Heart right ventricle (tissue), 16 donors: ENCODE measurements at regions not wholly inside any gene's neighbourhood (a gene's known extent, or its start where the extent isn't known, plus 50 kb on each side); places are given as distances from the start of the nearest gene placed in this dataset.

Source experiments
- ATAC-seq, 8 donors: fragments of 200-7000 bp; cut with Tn5 transposase; one replicate each; pipeline ENCODE4 v1.9.1; 2020; ENCODE audit warnings: mild to moderate bottlenecking in 8 of 8, moderate library complexity in 8 of 8, moderate number of reproducible peaks in 1 of 8
- DNase-seq, 2 donors: peaks; one replicate each; pipeline ENCODE4 v3.0.0-alpha.2; 2020
- H3K27ac ChIP-seq, 10 donors: fragments of 200-600 bp; sonication (generic) in 2 of 10; one replicate each; pipeline versions ENCODE4 v1.5.0 to v1.8.0; 2020 to 2022; ENCODE audit warnings: mild to moderate bottlenecking in 3 of 10
- H3K27me3 ChIP-seq, 7 donors: fragments of 200-600 bp; one replicate each; pipeline ENCODE4 v1.8.0; 2021 to 2022; ENCODE audit warnings: mild to moderate bottlenecking in 2 of 7
- H3K36me3 ChIP-seq, 9 donors: fragments of 200-600 bp; sonication (generic) in 1 of 9; one replicate each; pipeline versions ENCODE4 v1.5.0 to v1.8.0; 2020 to 2022; ENCODE audit warnings: mild to moderate bottlenecking in 2 of 9
- H3K4me1 ChIP-seq, 9 donors: fragments of 200-600 bp; sonication (generic) in 1 of 9; one replicate each; pipeline versions ENCODE4 v1.5.0 to v1.8.0; 2020 to 2022; ENCODE audit warnings: mild to moderate bottlenecking in 4 of 9
- H3K4me3 ChIP-seq, 10 donors: fragments of 200-600 bp; sonication (generic) in 2 of 10; one replicate each; pipeline versions ENCODE4 v1.5.0 to v1.8.0; 2020 to 2022; ENCODE audit warnings: mild to moderate bottlenecking in 7 of 10, moderate library complexity in 2 of 10
- H3K9me3 ChIP-seq, 11 donors: fragments of 200-600 bp in 10 of 11; sonication (generic) in 2 of 11; one replicate each; pipeline versions ENCODE4 v1.5.0 to v1.8.0; 2013 to 2022; ENCODE audit warnings: mild to moderate bottlenecking in 2 of 11, control low read depth in 1 of 11, moderate library complexity in 1 of 11
- WGBS, 2 donors: extraction: QIAGEN DNeasy Blood & Tissue Kit; methylation state at CpG; one replicate each; pipeline ENCODE4 v1.1.7; 2013; ENCODE audit warnings: inconsistent platforms in 1 of 2; 5-methylcytosine and 5-hydroxymethylcytosine counted together
- intact Hi-C, 10 donors: fragments of 100-400 bp; cut with DNase I; formaldehyde crosslinking; loops; one replicate each; pipeline versions ENCODE4 v1.11.1 to v1.14.2; 2022
- TF ChIP-seq, protein P1 (sequence below), 9 donors: fragments of 200-600 bp; sonication (generic) in 2 of 9; IDR thresholded peaks; one replicate each; pipeline versions ENCODE4 v1.5.0 to v1.8.0; 2021 to 2022; ENCODE audit warnings: antibody characterized with exemption in 9 of 9, mild to moderate bottlenecking in 5 of 9, moderate library complexity in 1 of 9
- donor health status: Arrhythmogenic right ventricular cardiomyopathy.
- donor health status: ischemic (EF 13 %, LVEDD 7.1; RV severe dilation, severe dysfunction).
- donor health status: healthy with polysubstance abuse.
- donor health status: DM: no; HTN: yes; CAD: no.
- donor health status: DM: no; HTN: no; CAD: no.
- donor health status: ischemic (EF 25% LVEDD 6.9; RV normal size, moderate dysfunction).
- donor health status: ischemic (EF 25% LVEDD 5.7; RV mildly dilated, moderate dysfunction).
- donor health status: healthy.
- donor health status: DM: yes; HTN: yes; CAD: no.
- donor health status: Ischemic cardiomyopathy.
- donor health status: ischemic (EF 35%, LVEDD 5.7; RV mildly dilated, moderate dysfunction).
- donor health status: nonischemic (EF 11% LVEDD 7.7; RV severe dilation, severe dysfunction).
- donor health status: DM: yes; HTN: yes; CAD: no.
- donor health status: PGD.
- donor health status: ischemic (EF 29% LVEDD 5.4; RV normal size, mild dysfunction).
- donor health status: nonischemic (EF 23%, LVEDD 6.1; RV moderate dilation, normal function).

DNA sequence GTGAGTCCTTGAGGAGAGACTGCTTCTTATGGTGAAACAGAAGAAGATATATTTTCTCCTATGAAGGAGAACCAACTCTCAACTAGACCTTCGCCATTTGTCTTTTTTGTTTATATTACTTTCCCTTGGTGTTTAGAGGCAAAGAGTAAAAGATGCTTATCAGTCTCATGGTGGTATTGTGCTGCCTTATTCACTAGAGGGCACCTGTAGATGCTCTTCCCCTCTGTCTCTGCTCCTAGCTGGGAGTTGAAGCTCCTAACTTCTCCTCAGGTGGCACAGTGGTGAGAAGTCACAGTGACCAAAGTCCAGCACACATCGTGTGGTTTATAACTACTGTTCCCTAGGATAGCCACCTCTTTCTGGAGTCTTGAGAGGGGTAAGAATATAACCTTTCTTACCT lies 1359.6 kb downstream of the PLA2G4A start:
- Histone ChIP-seq H3K4me1 (no peaks in the 10 kb centered on the region), H3K36me3 (no peaks in the 10 kb centered on the region), H3K9me3 (peaks cover 0 to 38% (median 0%) of the 10 kb centered on the region in 11 donors), H3K4me3 (no peak overlapping the region), H3K27ac (no peak overlapping the region), H3K27me3 (no peaks in the 10 kb centered on the region)
- no peak for ATAC-seq
- intact Hi-C loops: no loop called here
- TF ChIP-seq, protein P1, sequence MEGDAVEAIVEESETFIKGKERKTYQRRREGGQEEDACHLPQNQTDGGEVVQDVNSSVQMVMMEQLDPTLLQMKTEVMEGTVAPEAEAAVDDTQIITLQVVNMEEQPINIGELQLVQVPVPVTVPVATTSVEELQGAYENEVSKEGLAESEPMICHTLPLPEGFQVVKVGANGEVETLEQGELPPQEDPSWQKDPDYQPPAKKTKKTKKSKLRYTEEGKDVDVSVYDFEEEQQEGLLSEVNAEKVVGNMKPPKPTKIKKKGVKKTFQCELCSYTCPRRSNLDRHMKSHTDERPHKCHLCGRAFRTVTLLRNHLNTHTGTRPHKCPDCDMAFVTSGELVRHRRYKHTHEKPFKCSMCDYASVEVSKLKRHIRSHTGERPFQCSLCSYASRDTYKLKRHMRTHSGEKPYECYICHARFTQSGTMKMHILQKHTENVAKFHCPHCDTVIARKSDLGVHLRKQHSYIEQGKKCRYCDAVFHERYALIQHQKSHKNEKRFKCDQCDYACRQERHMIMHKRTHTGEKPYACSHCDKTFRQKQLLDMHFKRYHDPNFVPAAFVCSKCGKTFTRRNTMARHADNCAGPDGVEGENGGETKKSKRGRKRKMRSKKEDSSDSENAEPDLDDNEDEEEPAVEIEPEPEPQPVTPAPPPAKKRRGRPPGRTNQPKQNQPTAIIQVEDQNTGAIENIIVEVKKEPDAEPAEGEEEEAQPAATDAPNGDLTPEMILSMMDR (IDR thresholded peaks at IDR 0.05): no peak
- DNase-seq: no peak
- WGBS, 2 donors: 86 to 91% methylated on average over 2 of the region's 2 CpGs

DNA sequence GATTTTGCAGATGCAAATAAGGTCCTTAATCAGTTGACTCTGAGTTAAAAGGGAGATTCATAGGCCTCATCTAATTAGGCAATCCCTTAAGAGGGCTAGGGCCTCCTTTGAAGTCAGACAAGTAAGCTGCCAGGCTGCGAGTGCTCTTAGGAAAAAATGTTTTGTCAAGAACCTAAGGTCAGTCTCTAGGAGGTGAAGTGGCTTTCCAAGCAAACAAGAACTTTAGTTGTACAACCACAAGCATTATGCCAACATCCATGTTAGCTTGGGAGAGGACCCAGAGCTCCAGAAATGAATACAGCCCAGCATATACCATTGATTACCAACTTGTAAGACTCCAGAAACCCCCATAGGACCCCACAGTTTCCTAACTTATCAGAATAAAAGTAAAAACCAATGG lies 1366.2 kb downstream of the PLA2G4A start:
- ATAC-seq: no peak
- no peaks in the 10 kb centered on the region for H3K36me3 ChIP-seq
- no peaks in the 10 kb centered on the region for H3K4me1 ChIP-seq
- no peak overlapping the region for H3K27ac ChIP-seq
- H3K27me3 ChIP-seq: no peaks in the 10 kb centered on the region
- 73 to 85% methylated on average over 1 of the region's 1 CpG for WGBS, 2 donors
- intact Hi-C loops: no loop called here
- DNase-seq: no peak
- peaks cover 0 to 39% (median 0%) of the 10 kb centered on the region in 11 donors for H3K9me3 ChIP-seq
- no peak overlapping the region for H3K4me3 ChIP-seq
- TF ChIP-seq, protein P1 (IDR thresholded peaks at IDR 0.05): no peak

DNA sequence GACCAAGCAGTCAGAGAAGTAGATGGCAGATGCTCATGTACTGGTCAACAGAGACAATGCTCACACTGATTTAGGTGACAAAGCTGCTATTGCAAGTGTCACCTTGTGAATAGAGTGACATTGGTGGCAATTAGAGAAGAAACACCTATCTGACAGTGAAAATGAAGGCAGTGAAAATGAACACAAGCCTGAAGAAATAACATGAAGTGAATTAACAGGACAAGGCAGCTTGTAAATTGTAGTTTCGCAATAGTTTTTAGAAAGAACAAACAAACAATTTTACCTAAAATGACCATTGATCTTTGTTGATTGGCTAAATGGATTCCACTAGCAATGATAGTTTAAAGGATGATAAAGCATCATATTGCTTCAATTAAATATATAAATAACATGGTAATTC lies 1389.5 kb downstream of the PLA2G4A start:
- DNase-seq (no peak), ATAC-seq (no peak)
- no peaks in the 10 kb centered on the region for H3K27me3 ChIP-seq
- no peak overlapping the region for H3K27ac ChIP-seq
- intact Hi-C loops: no loop called here
- no peaks in the 10 kb centered on the region for H3K36me3 ChIP-seq
- WGBS, 2 donors: 97% methylated on average over 1 of the region's 1 CpG
- H3K4me1 ChIP-seq: no peaks in the 10 kb centered on the region
- no peak overlapping the region for H3K4me3 ChIP-seq
- no peaks in the 10 kb centered on the region for H3K9me3 ChIP-seq
- TF ChIP-seq, protein P1 (IDR thresholded peaks at IDR 0.05): no peak

DNA sequence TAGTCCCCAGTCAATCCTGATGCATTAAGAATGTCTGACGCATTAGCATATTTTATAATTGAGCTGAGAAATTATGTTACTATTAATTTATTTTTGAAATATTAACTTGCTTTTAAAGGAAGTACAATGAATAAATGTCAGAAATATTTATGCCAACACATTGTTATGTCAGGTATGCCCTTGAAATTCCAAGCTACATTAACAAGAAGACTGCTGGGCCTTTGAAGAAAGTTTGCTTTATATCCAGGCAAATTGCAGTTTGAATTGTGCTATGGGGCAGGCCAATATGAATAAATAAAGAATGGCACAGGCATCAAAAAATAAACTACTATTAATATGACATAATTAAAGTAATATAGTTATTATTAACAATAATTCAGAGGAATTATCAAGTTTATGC lies 1391.3 kb downstream of the PLA2G4A start:
- TF ChIP-seq, protein P1 (IDR thresholded peaks at IDR 0.05): no peak
- H3K4me3 ChIP-seq: no peak overlapping the region
- intact Hi-C loops: no loop called here
- 96 to 97% methylated on average over 1 of the region's 1 CpG for WGBS, 2 donors
- H3K36me3 ChIP-seq: no peaks in the 10 kb centered on the region
- no peak for DNase-seq
- no peaks in the 10 kb centered on the region for H3K27me3 ChIP-seq
- no peak for ATAC-seq
- H3K27ac ChIP-seq: no peak overlapping the region
- no peaks in the 10 kb centered on the region for H3K4me1 ChIP-seq
- peaks cover 0 to 12% (median 0%) of the 10 kb centered on the region in 11 donors for H3K9me3 ChIP-seq

DNA sequence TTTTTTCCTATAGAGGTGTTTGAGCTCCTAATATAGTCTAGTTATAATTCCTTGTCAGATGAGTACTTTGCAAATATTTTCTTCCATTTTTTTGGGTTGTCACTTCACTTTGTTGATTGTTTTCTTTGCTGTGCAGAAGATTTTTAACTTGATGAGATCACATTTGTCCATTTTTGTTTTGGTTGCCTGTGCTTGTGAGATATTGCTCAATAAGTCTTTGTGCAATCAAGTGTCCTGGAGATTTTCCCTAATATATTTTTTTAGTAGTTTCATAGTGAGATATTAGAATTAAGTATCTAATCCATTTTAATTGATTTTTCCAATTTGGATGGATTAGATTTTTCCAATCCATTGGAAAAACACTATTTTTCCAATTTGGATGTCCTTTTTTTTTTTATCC lies 1395.5 kb downstream of the PLA2G4A start:
- intact Hi-C loops: no loop called here
- H3K9me3 ChIP-seq: peaks cover 0 to 28% (median 0%) of the 10 kb centered on the region in 11 donors
- no peaks in the 10 kb centered on the region for H3K4me1 ChIP-seq
- DNase-seq (no peak), ATAC-seq (no peak)
- H3K4me3 ChIP-seq: no peak overlapping the region
- H3K27me3 ChIP-seq: no peaks in the 10 kb centered on the region
- TF ChIP-seq, protein P1 (IDR thresholded peaks at IDR 0.05): no peak
- no peaks in the 10 kb centered on the region for H3K36me3 ChIP-seq
- H3K27ac ChIP-seq: no peak overlapping the region
